Endothelial cell of umbilical vein (primary cell): ENCODE measurements at regions not wholly inside any gene's neighbourhood (a gene's known extent, or its start where the extent isn't known, plus 50 kb on each side); places are given as distances from the start of the nearest gene placed in this dataset.

Experiments used
- BruUV-seq: library from RNA; stranded (reverse); fragments of 400-500 nt; replicated peaks from 2 replicates; lab custom pipeline; 2021; lab: Mats Ljungman, UMichigan
- CTCF ChIA-PET: fragments of 300-600, 350-600 bp; sonication (Branson Sonifier 250); formaldehyde crosslinking; loops from one replicate; lab custom pipeline; 2021; ENCODE audit warnings: antibody characterized with exemption, inconsistent platforms; lab: Charles Lee
- POLR2A ChIA-PET: fragments of 300-600, 350-600 bp; sonication (Branson Sonifier 250); formaldehyde crosslinking; loops from one replicate; lab custom pipeline; 2021; ENCODE audit warnings: antibody characterized with exemption, inconsistent platforms; lab: Charles Lee
- DNase-seq: peaks from one replicate; pipeline ENCODE4 v3.0.0-alpha.2; 2011; ENCODE audit warnings: low read depth, low spot score
- FAIRE-seq: peaks from 2 replicates; lab custom pipeline; 2011; peaks lifted over from hg19 to GRCh38; lab: Jason Lieb, UNC
- H2AFZ ChIP-seq: 2 replicates; pipeline ENCODE4 v1.6.0; 2012; ENCODE audit warnings: low read depth, low read length, control low read depth, inconsistent platforms
- H3K27ac ChIP-seq: 2 replicates; pipeline ENCODE4 v1.5.1; 2011; ENCODE audit warnings: low read depth, mild to moderate bottlenecking, control low read depth, low read length, moderate library complexity; ENCODE audit not compliant: insufficient read depth
- H3K27me3 ChIP-seq, 2 experiments: 2 replicates each; pipeline versions ENCODE4 v1.6.0 to v1.6.1; 2011; ENCODE audit warnings: low read length in 2 of 2, mixed read lengths in 1 of 2; ENCODE audit not compliant: control insufficient read depth in 2 of 2, insufficient read depth in 2 of 2
- H3K36me3 ChIP-seq, 2 experiments: 2 replicates in 1 of 2; 3 replicates in 1 of 2; pipeline ENCODE4 v1.5.1; 2011; ENCODE audit warnings: low read length in 2 of 2, mild to moderate bottlenecking in 1 of 2, moderate library complexity in 1 of 2; ENCODE audit not compliant: control insufficient read depth in 2 of 2, insufficient read depth in 2 of 2; ENCODE audit errors: extremely low read depth in 1 of 2
- H3K4me1 ChIP-seq: 3 replicates; pipeline ENCODE4 v1.5.1; 2011; ENCODE audit warnings: mild to moderate bottlenecking, low read length; ENCODE audit not compliant: control insufficient read depth, insufficient read depth; ENCODE audit errors: extremely low read depth
- H3K4me2 ChIP-seq: 2 replicates; pipeline ENCODE4 v1.6.1; 2011; ENCODE audit warnings: low read length, control low read depth, mixed read lengths; ENCODE audit not compliant: insufficient read depth
- H3K4me3 ChIP-seq, 3 experiments: fragments of 200-600 bp in 1 of 3; sonication (generic), shearing (Covaris generic) in 1 of 3; replicated peaks in 1 of 3; 2 replicates each; pipeline ENCODE4 v1.5.1; 2011 to 2016; ENCODE audit warnings: control low read depth in 3 of 3, low read length in 3 of 3, mild to moderate bottlenecking in 2 of 3, inconsistent platforms in 1 of 3, low read depth in 1 of 3, moderate library complexity in 1 of 3; ENCODE audit not compliant: insufficient read depth in 1 of 3
- H3K79me2 ChIP-seq: 2 replicates; pipeline ENCODE4 v1.6.0; 2012; ENCODE audit warnings: low read length, inconsistent platforms; ENCODE audit not compliant: control insufficient read depth, insufficient read depth
- H3K9ac ChIP-seq: replicated peaks from 2 replicates; pipeline ENCODE3; 2011; ENCODE audit warnings: low read length, control low read depth; ENCODE audit not compliant: insufficient read depth; ENCODE audit errors: extremely low read depth
- H3K9me1 ChIP-seq: replicated peaks from 3 replicates; pipeline ENCODE4 v1.6.0; 2011; ENCODE audit warnings: mild to moderate bottlenecking, low read length; ENCODE audit not compliant: control insufficient read depth, insufficient read depth; ENCODE audit errors: extremely low read depth
- H3K9me3 ChIP-seq: replicated peaks from 2 replicates; pipeline ENCODE4 v1.5.1; 2012; ENCODE audit warnings: low read length, inconsistent platforms; ENCODE audit not compliant: control insufficient read depth, insufficient read depth
- H4K20me1 ChIP-seq: replicated peaks from 2 replicates; pipeline ENCODE3; 2011; ENCODE audit warnings: mild to moderate bottlenecking, low read length; ENCODE audit not compliant: control insufficient read depth, insufficient read depth; ENCODE audit errors: extremely low read depth
- CTCF ChIP-seq, 2 donors: IDR thresholded peaks; 1 replicate in 1 of 2; 2 replicates in 1 of 2; pipeline ENCODE4 v1.5.1; 2011; ENCODE audit warnings: low read length in 2 of 2, mild to moderate bottlenecking in 2 of 2, moderate library complexity in 2 of 2, control low read depth in 1 of 2, inconsistent platforms in 1 of 2, low read depth in 1 of 2; ENCODE audit not compliant: insufficient read depth in 1 of 2; ENCODE audit errors: extremely low read depth in 1 of 2
- EZH2 ChIP-seq: IDR thresholded peaks from 2 replicates; pipeline ENCODE4 v1.6.1; 2012; ENCODE audit warnings: borderline replicate concordance, low read depth, mild to moderate bottlenecking, moderate library complexity, low read length, inconsistent platforms; ENCODE audit not compliant: severe bottlenecking
- FOS ChIP-seq: IDR thresholded peaks from 2 replicates; pipeline ENCODE4 v1.6.1; 2011; ENCODE audit warnings: mild to moderate bottlenecking, low read length, moderate library complexity, borderline replicate concordance; ENCODE audit not compliant: insufficient read depth
- GATA2 ChIP-seq: IDR thresholded peaks from 2 replicates; pipeline ENCODE4 v1.7.0; 2011; ENCODE audit warnings: low read depth, mild to moderate bottlenecking, moderate library complexity, mixed read lengths, low read length; ENCODE audit not compliant: insufficient read length, insufficient read depth
- JUN ChIP-seq: IDR thresholded peaks from 2 replicates; pipeline ENCODE4 v1.6.1; 2011; ENCODE audit warnings: borderline replicate concordance, low read depth; ENCODE audit not compliant: insufficient read length, insufficient read depth
- MAX ChIP-seq: IDR thresholded peaks from 2 replicates; pipeline ENCODE4 v1.6.1; 2011; ENCODE audit not compliant: insufficient read depth, insufficient read length
- MYC ChIP-seq: IDR thresholded peaks from one replicate; pipeline ENCODE4 v1.6.1; 2011; ENCODE audit warnings: mild to moderate bottlenecking, low read depth, low read length
- POLR2A ChIP-seq: IDR thresholded peaks from 2 replicates; pipeline ENCODE4 v1.6.1; 2012; ENCODE audit warnings: low read depth, mild to moderate bottlenecking, control low read depth, low read length
- POLR2AphosphoS5 ChIP-seq: IDR thresholded peaks from 2 replicates; pipeline ENCODE4 v1.6.1; 2012; ENCODE audit warnings: low read depth, mild to moderate bottlenecking, control low read depth, low read length, moderate library complexity; ENCODE audit not compliant: insufficient read depth
- dilution Hi-C: fragments of 300-500 bp; cut with MboI; formaldehyde crosslinking; loops from one replicate; pipeline ENCODE4 v1.15.0; 2019; ENCODE audit warnings: low sequenced_read_pairs; ENCODE audit not compliant: extremely low pct_ligation_motif_present
- intact Hi-C: fragments of 100-400 bp; cut with micrococcal nuclease; formaldehyde crosslinking; loops from one replicate; pipeline ENCODE4 v1.10.0; 2022

GRCh38 chr5:171513591-171513990 is 94.1 kb downstream of the FGF18 start:
- H3K27ac ChIP-seq: no peak overlapping the region
- no peak for TF ChIP-seq GATA2
- no peak for TF ChIP-seq POLR2A
- no peak for TF ChIP-seq FOS
- no peak for TF ChIP-seq CTCF (IDR thresholded peaks at IDR 0.05; ENCODE audit: extremely low read depth in 1 of 2, insufficient read depth in 1 of 2, low read depth in 1 of 2, low read length in 2 of 2)
- TF ChIP-seq MAX: no peak
- TF ChIP-seq POLR2AphosphoS5: no peak
- no peak for TF ChIP-seq EZH2
- no peak for TF ChIP-seq MYC
- TF ChIP-seq JUN: no peak
- intact Hi-C loops (no loop called here), dilution Hi-C loops (no loop called here)
- H4K20me1 ChIP-seq: no peaks in the 10 kb centered on the region
- no peak overlapping the region for H2AFZ ChIP-seq
- no peaks in the 10 kb centered on the region for H3K9me1 ChIP-seq
- H3K4me2 ChIP-seq: no peak overlapping the region
- no peak for FAIRE-seq
- POLR2A ChIA-PET: no interaction called here
- no peaks in the 10 kb centered on the region for H3K36me3 ChIP-seq
- no peaks in the 10 kb centered on the region for H3K79me2 ChIP-seq
- H3K4me3 ChIP-seq: no peak overlapping the region
- H3K9me3 ChIP-seq: no peaks in the 10 kb centered on the region
- no TSS peak for BruUV-seq
- H3K9ac ChIP-seq: no peak overlapping the region
- no peak for DNase-seq
- H3K4me1 ChIP-seq: no peaks in the 10 kb centered on the region
- CTCF ChIA-PET: interaction anchor here (1.2 to 1.6 kb wide), 2 partner anchors 8 to 22 kb away, joined by 4 read pairs; no protein-coding TSS in a partner anchor
- H3K27me3 ChIP-seq: peaks cover 0 to 10% of the 10 kb centered on the region in 2 experiments
